Cardiac muscle cell (in vitro differentiated cells and primary cell): ENCODE measurements at regions not wholly inside any gene's neighbourhood (a gene's known extent, or its start where the extent isn't known, plus 50 kb on each side); places are given as distances from the start of the nearest gene placed in this dataset.
A peak's percentile ranks its signal among the peaks of the same experiment; 100 is the strongest.
"Not testable (repeated sequence)": the region's sequence is repeated elsewhere in the genome, so short reads cannot be mapped to it uniquely, and the experiment has no call there.

Source experiments
- DNase-seq, 2 donors: peaks; one replicate each; pipeline versions ENCODE4 v3.0.0 to v3.0.0-alpha.2; 2010 to 2017; ENCODE audit warnings: low read depth in 1 of 2, low spot score in 1 of 2
- H3K27ac ChIP-seq: fragments of 200-600 bp; sonication (generic); 2 replicates; pipeline ENCODE4 v1.5.1; 2016
- H3K27me3 ChIP-seq: fragments of 200-600 bp; sonication (generic); 2 replicates; pipeline ENCODE4 v1.6.0; 2016; ENCODE audit warnings: control low read depth
- H3K36me3 ChIP-seq: fragments of 200-600 bp; sonication (generic); 2 replicates; pipeline ENCODE4 v1.5.1; 2016; ENCODE audit warnings: control low read depth
- H3K4me1 ChIP-seq: fragments of 200-600 bp; sonication (generic); 2 replicates; pipeline ENCODE4 v1.8.1; 2017; ENCODE audit warnings: low read depth, mild to moderate bottlenecking, mixed run types
- H3K4me3 ChIP-seq: fragments of 200-600 bp; sonication (generic); 2 replicates; pipeline ENCODE4 v1.5.1; 2016; ENCODE audit warnings: mild to moderate bottlenecking
- H3K9me3 ChIP-seq: fragments of 200-600 bp; sonication (generic); 2 replicates; pipeline ENCODE4 v1.5.1; 2017; ENCODE audit warnings: low read depth, mild to moderate bottlenecking, control low read depth
- CTCF ChIP-seq: IDR thresholded peaks from 2 replicates; pipeline ENCODE4 v1.5.1; 2012; ENCODE audit warnings: low read depth, mild to moderate bottlenecking, low read length

- Histone ChIP-seq H3K9me3 (no peaks in the 10 kb centered on the region), H3K27ac (peak overlapping the region; percentile 58), H3K4me3 (no peak overlapping the region), H3K27me3 (no peaks in the 10 kb centered on the region), H3K4me1 (peaks cover 29% of the 10 kb centered on the region), H3K36me3 (no peaks in the 10 kb centered on the region)
- TF ChIP-seq CTCF: no peak
- DNase-seq: peak in 1 of 2 donors; percentile 44
Observed at GRCh38 chr11:97079244-97079643, 689.4 kb downstream of the JRKL start.

- Histone ChIP-seq H3K4me3 (no peak overlapping the region), H3K36me3 (no peaks in the 10 kb centered on the region), H3K4me1 (peaks cover 17% of the 10 kb centered on the region), H3K27ac (no peak overlapping the region), H3K27me3 (no peaks in the 10 kb centered on the region), H3K9me3 (no peaks in the 10 kb centered on the region)
- TF ChIP-seq CTCF: no peak
- no peak for DNase-seq
Observed at GRCh38 chr11:97087419-97087818, 697.6 kb downstream of the JRKL start.

- no peaks in the 10 kb centered on the region for H3K36me3 ChIP-seq
Observed at GRCh38 chr11:97092823-97093222, 703.0 kb downstream of the JRKL start.

GRCh38 chr11:97102180-97102579, 712.4 kb downstream of the JRKL start:
- DNase-seq, H3K27me3 ChIP-seq, H3K4me1 ChIP-seq, H3K27ac ChIP-seq, H3K36me3 ChIP-seq, H3K9me3 ChIP-seq, H3K4me3 ChIP-seq: not testable (repeated sequence)

More at GRCh38 chr11:97092823-97093222, 703.0 kb downstream of the JRKL start:
- Histone ChIP-seq H3K4me3 (no peak overlapping the region), H3K9me3 (no peaks in the 10 kb centered on the region), H3K4me1 (peaks cover 27% of the 10 kb centered on the region), H3K27ac (no peak overlapping the region), H3K27me3 (no peaks in the 10 kb centered on the region)
- TF ChIP-seq CTCF: no peak
- DNase-seq: peak in 1 of 2 donors; percentile 45

- H3K4me1 ChIP-seq: peaks cover 6% of the 10 kb centered on the region
Observed at GRCh38 chr11:97107604-97108003, 717.8 kb downstream of the JRKL start.

GRCh38 chr11:97109078-97109477, 719.3 kb downstream of the JRKL start:
- no peak for TF ChIP-seq CTCF

More at GRCh38 chr11:97107604-97108003, 717.8 kb downstream of the JRKL start:
- DNase-seq: no peak
- H3K9me3 ChIP-seq: no peaks in the 10 kb centered on the region
- H3K4me3 ChIP-seq: no peak overlapping the region
- no peaks in the 10 kb centered on the region for H3K36me3 ChIP-seq
- no peak for TF ChIP-seq CTCF
- no peak overlapping the region for H3K27ac ChIP-seq
- H3K27me3 ChIP-seq: no peaks in the 10 kb centered on the region

More at GRCh38 chr11:97109078-97109477, 719.3 kb downstream of the JRKL start:
- no peak for DNase-seq
- H3K36me3 ChIP-seq: no peaks in the 10 kb centered on the region
- peaks cover 6% of the 10 kb centered on the region for H3K4me1 ChIP-seq
- no peaks in the 10 kb centered on the region for H3K9me3 ChIP-seq
- no peaks in the 10 kb centered on the region for H3K27me3 ChIP-seq
- H3K27ac ChIP-seq: no peak overlapping the region
- no peak overlapping the region for H3K4me3 ChIP-seq
